GM21723 (cell line): ENCODE measurements at regions not wholly inside any gene's neighbourhood (a gene's known extent, or its start where the extent isn't known, plus 50 kb on each side); places are given as distances from the start of the nearest gene placed in this dataset.

Experiments used
- ATAC-seq: cut with Tn5 transposase; IDR thresholded peaks from one replicate; pipeline ENCODE4 v1.9.1; 2021; ENCODE audit warnings: mild to moderate bottlenecking, moderate library complexity; ENCODE audit not compliant: unreplicated experiment

- no peak for ATAC-seq
These were observed 113.4 kb upstream of the AKIRIN2 start for GRCh38 chr6:87815449-87815848.

GRCh38 chr6:87808005-87808757, 106.1 kb upstream of the AKIRIN2 start:
- no peak for ATAC-seq

- ATAC-seq: peak; percentile 94
These were observed 105.4 kb upstream of the AKIRIN2 start for GRCh38 chr6:87807475-87807874.

- no peak for ATAC-seq
These were observed 104.6 kb upstream of the AKIRIN2 start for GRCh38 chr6:87806635-87807034.

GRCh38 chr6:87806099-87806498, 104.1 kb upstream of the AKIRIN2 start:
- no peak for ATAC-seq

- no peak for ATAC-seq
These were observed 101.8 kb upstream of the AKIRIN2 start for GRCh38 chr6:87803791-87804190.

GRCh38 chr6:87799651-87800050, 97.6 kb upstream of the AKIRIN2 start:
- no peak for ATAC-seq

GRCh38 chr6:87798393-87799278, 96.6 kb upstream of the AKIRIN2 start:
- no peak for ATAC-seq

GRCh38 chr6:87794922-87795885, 93.2 kb upstream of the AKIRIN2 start:
- ATAC-seq: no peak

GRCh38 chr6:87793315-87793714, 91.3 kb upstream of the AKIRIN2 start:
- no peak for ATAC-seq

GRCh38 chr6:87791982-87792381, 89.9 kb upstream of the AKIRIN2 start:
- ATAC-seq: no peak

- ATAC-seq: no peak
These were observed 89.5 kb upstream of the AKIRIN2 start for GRCh38 chr6:87791485-87791884.

- ATAC-seq: no peak
These were observed 89.0 kb upstream of the AKIRIN2 start for GRCh38 chr6:87791029-87791428.

- ATAC-seq: no peak
These were observed 87.9 kb upstream of the AKIRIN2 start for GRCh38 chr6:87789900-87790290.

GRCh38 chr6:87789198-87789899, 87.3 kb upstream of the AKIRIN2 start:
- ATAC-seq: no peak

- no peak for ATAC-seq
These were observed 86.1 kb upstream of the AKIRIN2 start for GRCh38 chr6:87788141-87788540.

- no peak for ATAC-seq
These were observed 83.3 kb upstream of the AKIRIN2 start for GRCh38 chr6:87785229-87785862.

- ATAC-seq: no peak
These were observed 82.7 kb upstream of the AKIRIN2 start for GRCh38 chr6:87784690-87785089.

- ATAC-seq: no peak
These were observed 82.0 kb upstream of the AKIRIN2 start for GRCh38 chr6:87784051-87784450.

GRCh38 chr6:87779542-87779941, 77.5 kb upstream of the AKIRIN2 start:
- ATAC-seq: no peak
